Panc1 (cell line): ENCODE measurements at regions not wholly inside any gene's neighbourhood (a gene's known extent, or its start where the extent isn't known, plus 50 kb on each side); places are given as distances from the start of the nearest gene placed in this dataset.

Experiments
- CTCF ChIP-seq: fragments of 450-650 bp; IDR thresholded peaks from 2 replicates; pipeline ENCODE4 v1.5.1; 2017; ENCODE audit warnings: mild to moderate bottlenecking
- POLR2AphosphoS5 ChIP-seq: IDR thresholded peaks from 2 replicates; pipeline ENCODE4 v1.6.1; 2012; ENCODE audit warnings: mild to moderate bottlenecking, low read depth, low read length, moderate library complexity
- SIN3A ChIP-seq: IDR thresholded peaks from 2 replicates; pipeline ENCODE4 v1.6.1; 2012; ENCODE audit warnings: low read depth, mild to moderate bottlenecking, low read length, moderate library complexity, borderline replicate concordance; ENCODE audit not compliant: insufficient read depth
- TCF7L2 ChIP-seq: IDR thresholded peaks from 2 replicates; pipeline ENCODE4 v1.6.1; 2011; ENCODE audit warnings: mild to moderate bottlenecking, low read depth, low read length, inconsistent platforms
- TF ChIP-seq, protein P1 (sequence below), 2 experiments: IDR thresholded peaks; 2 replicates each; pipeline ENCODE4 v1.6.1; 2011 to 2012; ENCODE audit warnings: low read depth in 2 of 2, control low read depth in 1 of 2, low read length in 1 of 2, mild to moderate bottlenecking in 1 of 2, moderate library complexity in 1 of 2; ENCODE audit not compliant: insufficient read depth in 1 of 2

DNA sequence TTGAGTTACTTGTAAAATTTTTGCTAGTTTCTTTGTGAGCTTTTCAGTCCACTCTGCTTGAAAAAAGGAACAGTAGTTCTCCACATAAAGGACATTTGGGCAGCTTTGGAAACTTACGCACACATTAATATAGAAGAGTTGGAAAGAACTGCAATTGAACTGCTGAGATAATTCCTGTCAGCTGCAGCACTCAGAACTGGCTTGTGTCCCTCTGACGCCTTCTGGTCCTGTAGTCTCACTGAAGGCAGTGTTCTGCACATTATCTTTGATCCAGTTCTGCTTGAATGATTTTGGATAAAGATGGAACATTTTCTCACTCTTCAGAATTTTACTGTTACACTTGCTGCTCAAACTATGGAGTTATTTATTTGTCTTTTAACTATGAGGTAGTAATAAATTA is 901.9 kb downstream of the OTOL1 start:
- no peak for TF ChIP-seq CTCF
- TF ChIP-seq, protein P1, sequence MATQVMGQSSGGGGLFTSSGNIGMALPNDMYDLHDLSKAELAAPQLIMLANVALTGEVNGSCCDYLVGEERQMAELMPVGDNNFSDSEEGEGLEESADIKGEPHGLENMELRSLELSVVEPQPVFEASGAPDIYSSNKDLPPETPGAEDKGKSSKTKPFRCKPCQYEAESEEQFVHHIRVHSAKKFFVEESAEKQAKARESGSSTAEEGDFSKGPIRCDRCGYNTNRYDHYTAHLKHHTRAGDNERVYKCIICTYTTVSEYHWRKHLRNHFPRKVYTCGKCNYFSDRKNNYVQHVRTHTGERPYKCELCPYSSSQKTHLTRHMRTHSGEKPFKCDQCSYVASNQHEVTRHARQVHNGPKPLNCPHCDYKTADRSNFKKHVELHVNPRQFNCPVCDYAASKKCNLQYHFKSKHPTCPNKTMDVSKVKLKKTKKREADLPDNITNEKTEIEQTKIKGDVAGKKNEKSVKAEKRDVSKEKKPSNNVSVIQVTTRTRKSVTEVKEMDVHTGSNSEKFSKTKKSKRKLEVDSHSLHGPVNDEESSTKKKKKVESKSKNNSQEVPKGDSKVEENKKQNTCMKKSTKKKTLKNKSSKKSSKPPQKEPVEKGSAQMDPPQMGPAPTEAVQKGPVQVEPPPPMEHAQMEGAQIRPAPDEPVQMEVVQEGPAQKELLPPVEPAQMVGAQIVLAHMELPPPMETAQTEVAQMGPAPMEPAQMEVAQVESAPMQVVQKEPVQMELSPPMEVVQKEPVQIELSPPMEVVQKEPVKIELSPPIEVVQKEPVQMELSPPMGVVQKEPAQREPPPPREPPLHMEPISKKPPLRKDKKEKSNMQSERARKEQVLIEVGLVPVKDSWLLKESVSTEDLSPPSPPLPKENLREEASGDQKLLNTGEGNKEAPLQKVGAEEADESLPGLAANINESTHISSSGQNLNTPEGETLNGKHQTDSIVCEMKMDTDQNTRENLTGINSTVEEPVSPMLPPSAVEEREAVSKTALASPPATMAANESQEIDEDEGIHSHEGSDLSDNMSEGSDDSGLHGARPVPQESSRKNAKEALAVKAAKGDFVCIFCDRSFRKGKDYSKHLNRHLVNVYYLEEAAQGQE (IDR thresholded peaks at IDR 0.05; ENCODE audit: insufficient read depth in 1 of 2, low read depth in 2 of 2, low read length in 1 of 2), result no peak
- no peak for TF ChIP-seq POLR2AphosphoS5
- no peak for TF ChIP-seq SIN3A
- no peak for TF ChIP-seq TCF7L2
